HTR-8/SVneo (cell line): ENCODE measurements at regions not wholly inside any gene's neighbourhood (a gene's known extent, or its start where the extent isn't known, plus 50 kb on each side); places are given as distances from the start of the nearest gene placed in this dataset.
"Not testable (repeated sequence)": the region's sequence is repeated elsewhere in the genome, so short reads cannot be mapped to it uniquely, and the experiment has no call there.

Experiments used
- DNase-seq: peaks from one replicate; pipeline ENCODE4 v3.0.0; 2011; ENCODE audit warnings: low spot score, mixed read lengths; ENCODE audit not compliant: insufficient read length
- FAIRE-seq: peaks from 2 replicates; lab custom pipeline; 2011; peaks lifted over from hg19 to GRCh38; lab: Jason Lieb, UNC

DNA sequence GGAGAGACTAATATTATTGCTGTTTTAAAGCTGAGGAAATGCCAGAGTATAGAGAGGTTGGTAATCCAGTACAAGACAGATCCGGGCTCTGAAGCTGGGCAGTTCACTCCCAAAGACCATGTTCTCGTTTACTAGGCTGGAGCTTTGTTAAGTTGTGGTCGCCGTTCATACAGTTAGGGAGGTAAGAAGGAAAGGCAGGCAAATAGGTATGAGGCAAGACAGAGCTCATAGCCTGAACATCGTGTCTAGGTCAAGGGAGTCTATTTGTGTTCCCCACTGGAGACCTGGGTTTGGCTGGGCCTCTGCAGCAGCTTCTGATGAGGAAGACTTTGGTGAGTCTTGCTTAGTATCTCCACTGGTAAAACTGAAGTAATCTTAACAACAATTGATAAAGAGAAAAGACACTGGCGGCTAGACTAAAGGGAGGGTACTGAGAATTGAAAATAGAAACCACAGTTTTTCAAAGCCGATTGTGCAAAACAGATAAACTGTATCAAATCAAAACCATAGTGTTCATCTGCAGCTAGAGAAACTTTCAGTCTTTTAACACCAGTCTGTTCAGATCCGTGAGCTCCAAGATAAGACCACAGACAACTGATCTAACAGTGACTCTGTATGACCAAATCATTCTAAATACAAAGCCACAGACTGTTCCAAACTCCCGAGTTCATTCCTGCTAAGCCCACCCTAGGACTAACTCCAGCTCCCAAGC, 217.0 kb upstream of the FAM78B start:
- DNase-seq = no peak
- FAIRE-seq = no peak

DNA sequence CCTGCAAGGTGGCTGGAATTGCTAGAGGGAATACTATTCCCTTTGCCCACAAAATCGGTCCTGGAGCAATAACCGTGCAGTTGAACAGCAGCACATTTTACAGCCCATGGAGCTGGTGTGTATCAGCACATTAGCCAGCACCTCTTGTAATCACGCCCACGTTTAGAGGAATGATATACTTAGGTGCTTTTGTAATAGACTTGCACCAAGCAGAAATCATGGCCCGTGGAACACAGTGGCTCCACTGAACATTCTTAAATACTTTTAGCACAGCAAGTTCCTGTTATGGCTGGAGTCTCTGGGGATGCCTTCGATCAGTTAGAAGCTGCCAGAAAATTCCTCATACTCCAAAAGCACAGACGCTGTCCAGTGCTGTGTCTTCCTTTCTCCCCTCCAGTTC, 218.1 kb upstream of the FAM78B start:
- DNase-seq (no peak), FAIRE-seq (no peak)

DNA sequence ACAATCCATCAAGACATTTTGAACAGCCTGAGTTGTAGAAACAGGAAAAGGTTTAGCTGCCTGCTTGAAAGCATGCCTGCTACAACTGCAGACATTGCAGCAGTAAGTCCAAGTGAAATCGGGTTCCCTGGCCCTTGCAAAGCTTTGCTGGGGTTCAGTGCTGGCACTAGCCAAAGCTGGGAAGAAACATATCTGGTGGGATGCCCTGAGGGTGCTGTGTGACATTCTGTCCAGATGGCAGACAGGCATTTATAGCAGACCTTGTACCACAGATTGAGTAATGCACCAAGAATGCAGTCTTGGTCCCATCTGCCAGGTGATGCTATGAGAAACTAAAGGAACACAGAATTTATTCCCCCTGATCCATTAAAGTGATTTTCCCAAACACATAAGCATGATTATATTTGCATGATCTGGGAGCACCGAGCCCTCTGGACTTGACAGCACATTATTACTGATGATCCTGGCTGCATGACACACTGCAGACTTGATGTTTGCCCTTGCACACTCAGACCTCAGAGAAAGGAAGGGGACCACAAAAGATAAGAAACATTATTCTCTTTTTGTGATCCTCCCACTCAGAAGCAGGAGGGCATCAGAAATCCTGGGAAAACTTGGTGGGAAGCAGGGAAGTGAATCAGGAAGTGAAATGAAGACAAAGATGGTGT, 223.7 kb upstream of the FAM78B start:
- no peak for FAIRE-seq
- DNase-seq = no peak

DNA sequence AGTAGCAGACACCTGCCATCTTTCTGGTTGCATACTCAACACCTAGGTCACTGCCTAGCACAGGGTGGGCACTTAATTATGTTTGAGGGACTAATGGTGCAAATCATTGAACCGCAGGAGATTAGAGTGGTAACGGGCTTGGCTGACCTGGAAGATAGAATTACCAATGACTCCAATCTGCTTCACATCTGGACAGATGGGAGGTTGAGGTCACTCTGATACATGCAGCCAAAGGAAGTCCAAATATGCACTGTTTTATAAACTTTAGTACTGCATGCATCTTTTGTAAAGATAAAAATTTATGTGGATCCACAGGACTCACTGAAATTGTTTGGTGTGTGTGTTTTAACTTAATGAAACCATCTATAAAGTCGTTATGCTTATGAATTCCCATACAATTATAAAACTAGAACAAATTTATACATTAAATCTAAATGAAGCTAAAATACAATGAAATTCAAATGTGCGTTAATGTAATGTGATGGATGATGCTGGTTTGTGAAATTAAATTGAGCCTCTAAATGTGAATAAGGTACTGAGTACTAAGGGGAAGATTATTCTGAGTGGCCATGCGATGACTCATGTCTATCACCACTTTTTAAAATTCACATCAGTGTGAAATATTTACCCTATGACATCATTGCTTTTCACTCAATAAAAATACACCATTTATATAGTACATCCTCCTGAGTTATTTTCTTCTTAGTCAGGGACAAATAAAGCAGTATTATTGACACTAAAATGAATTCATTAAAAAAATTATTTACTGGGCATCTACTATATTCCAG, 224.7 kb upstream of the FAM78B start:
- DNase-seq (no peak), FAIRE-seq (no peak)

DNA sequence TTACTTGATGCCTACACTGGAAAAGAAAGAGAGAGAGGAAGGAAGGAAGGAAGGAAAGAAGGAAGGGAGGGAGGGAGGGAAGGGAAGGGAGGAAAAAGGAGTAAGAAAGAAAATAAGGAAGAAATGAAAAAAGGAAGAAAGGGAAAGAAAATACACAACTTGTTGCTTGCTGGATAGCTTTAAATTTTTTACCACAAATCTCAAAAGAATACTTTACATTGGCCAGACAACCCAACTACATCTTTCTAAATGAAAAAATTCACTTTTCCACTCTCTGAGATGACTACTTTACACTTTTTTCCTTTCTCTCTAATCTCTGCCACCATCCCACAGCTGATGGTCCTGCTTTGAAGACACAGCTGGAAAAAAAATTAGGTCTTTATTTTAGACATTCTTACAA, 228.9 kb upstream of the FAM78B start:
- FAIRE-seq (no peak), DNase-seq (no peak)

DNA sequence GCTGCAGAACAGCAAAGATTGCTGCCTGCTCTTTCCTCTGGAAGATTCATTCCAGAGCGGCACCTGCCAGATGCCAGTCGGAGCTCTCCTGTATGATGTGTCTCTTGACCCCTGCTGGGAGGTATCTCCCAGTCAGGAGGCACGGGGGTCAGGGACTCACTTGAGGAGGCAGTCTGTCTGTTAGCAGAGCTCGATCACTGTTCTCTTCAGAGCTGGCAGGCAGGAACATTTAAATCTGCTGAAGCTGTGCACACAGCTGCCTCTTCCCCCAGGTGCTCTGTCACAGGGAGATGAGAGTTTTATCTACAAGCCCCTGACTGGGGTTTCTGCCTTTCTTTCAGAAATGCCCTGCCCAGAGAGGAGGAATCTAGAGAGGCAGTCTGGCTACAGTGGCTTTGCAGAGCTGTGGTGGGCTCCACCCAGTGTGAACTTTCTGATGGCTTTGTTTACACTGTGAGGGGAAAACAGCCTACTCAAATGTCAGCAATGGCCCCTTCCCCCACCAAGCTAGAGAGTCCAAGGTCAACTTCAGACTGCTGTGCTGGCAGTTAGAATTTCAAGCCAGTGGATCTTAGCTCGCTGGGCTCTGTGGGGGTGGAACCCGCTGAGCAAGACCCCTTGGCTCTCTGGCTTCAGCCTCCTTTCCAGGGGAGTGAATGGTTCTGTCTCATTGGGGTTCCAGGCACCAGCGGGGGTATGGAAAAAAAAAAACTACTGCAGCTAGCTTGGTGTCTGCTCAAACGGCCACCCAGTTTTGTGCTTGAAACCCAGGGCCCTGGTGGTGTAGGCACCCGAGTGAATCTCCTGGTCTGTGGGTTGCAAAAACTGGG, 242.7 kb upstream of the FAM78B start:
- DNase-seq, FAIRE-seq: not testable (repeated sequence)

DNA sequence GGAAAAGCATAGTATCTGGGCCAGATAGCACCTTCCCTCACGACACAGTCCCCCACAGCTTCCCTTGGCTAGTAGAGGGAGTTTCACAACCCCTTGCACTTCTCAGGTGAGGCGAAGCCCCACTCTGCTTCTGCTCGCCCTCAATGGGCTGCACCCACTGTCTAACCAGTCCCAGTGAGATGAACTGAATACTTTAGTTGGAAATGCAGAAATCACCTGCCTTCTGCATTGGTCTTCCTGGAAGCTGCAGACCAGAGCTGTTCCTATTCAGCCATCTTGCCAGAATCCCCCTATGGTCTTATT, 243.2 kb upstream of the FAM78B start:
- DNase-seq (no peak), FAIRE-seq (no peak)

DNA sequence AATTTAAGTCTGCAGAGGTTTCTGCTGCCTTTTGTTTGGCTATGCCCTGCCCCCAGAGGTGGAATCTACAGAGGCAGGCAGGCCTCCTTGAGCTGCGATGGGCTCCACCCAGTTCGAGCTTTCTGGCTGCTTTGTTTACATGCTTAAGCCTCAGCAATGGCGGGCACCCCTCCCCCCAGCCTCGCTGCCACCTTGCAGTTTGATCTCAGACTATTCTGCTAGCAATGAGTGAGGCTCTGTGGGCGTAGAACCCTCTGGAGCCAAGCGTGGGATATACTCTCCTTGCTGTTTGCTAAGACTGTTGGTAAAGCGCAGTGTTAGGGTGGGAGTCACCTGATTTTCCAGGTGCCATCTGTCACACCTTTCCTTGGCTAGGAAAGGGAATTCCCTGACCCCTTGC, 250.0 kb upstream of the FAM78B start:
- FAIRE-seq, DNase-seq: not testable (repeated sequence)

DNA sequence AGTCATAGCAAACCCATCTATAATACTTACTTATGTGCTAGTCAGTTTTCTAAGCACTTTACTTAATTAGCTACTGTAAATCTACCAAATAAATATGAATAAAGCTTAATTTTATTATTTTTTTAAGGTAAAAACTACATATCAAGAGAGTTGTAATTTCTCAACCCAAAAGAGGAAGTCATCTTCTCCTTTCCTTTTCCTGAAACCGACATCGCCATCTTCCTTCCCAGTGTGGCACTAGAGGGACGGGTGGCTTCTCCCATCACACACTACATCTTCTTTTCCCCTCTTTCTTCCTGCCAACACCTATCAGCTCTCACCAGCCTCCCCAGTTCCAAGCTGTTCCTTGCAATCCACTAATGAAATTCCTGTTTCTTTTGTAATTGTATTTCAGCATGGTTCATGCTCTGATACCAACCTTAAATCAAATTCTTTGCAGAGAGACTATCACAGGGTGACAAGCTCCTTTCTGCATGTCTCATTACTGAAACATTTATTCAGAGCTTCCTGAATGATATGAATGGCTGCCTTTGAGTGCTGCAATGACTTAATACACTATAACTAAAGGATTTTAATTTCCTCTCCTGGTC, 251.6 kb upstream of the FAM78B start:
- DNase-seq (no peak), FAIRE-seq (no peak)

DNA sequence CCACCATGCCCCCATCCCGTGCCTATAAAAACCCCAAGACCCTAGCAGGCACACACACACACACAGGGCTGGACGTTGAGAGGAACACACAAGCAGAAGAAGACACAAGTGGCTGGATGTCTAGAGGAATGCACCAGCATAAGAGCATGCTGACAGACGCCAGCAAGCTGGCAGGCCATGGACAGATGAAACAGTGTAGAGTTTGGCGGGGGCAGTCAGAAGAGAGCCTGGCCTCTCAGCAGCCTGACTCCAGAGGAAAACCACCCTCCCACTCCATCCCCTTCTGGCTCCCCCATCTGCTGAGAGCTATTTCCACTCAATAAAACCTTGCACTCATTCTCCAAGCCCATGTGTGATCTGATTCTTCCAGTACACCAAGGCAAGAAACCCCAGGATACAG, 255.8 kb upstream of the FAM78B start:
- not testable (repeated sequence) for DNase-seq, FAIRE-seq

DNA sequence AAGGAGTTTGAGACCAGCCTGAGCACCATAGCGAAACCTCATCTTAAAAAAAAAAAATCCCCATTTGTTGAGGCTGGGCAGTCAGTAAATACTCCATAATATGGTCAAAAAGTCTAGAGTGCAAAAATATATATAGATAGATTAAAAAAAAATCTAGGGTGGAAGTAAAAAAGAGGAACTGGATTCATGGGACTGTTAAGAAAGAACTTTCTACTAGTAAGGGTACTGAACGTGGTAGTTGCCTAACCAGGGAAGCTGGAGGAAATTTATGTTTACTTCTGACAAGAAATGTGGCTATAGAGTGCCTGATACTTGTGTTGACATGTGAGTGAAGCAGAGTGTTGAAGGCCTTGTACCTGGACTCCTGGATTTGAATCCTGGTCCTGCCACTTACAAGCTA, 265.9 kb upstream of the FAM78B start:
- no peak for DNase-seq

DNA sequence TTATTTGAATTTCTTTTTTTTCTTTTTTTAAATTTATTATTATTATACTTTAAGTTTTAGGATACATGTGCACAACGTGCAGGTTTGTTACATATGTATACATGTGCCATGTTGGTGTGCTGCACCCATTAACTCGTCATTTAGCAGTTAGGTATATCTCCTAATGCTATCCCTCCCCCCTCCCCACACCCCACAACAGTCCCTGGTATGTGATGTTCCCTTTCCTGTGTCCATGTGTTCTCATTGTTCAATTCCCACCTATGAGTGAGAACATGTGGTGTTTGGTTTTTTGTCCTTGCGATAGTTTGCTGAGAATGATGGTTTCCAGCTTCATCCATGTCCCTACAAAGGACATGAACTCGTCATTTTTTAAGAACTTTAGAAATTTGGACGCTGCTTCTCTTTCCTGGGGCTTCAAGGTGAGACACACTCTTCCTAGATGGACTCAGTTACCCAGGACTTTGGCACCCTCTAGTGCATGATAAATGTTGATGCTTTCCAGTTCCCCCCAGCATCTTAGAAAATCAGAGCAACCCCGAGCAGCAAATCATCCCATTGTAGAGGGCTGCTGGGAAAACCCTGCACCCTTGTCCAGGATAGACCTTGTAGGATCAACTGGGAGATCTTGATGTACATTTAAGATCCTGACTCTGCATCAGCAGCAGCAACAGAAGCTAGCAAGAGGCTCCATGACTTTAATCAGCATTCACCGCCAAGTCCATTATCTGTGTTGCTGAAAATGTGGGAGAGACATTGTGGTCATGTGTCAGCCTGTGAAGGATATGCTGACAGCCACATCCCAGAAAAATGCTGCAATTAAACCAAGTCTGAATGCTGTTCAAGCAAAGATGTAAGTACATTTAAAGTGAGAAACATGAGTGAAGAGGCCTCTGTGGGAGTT, 266.9 kb upstream of the FAM78B start:
- not testable (repeated sequence) for DNase-seq, FAIRE-seq

More for the DNA sequence above, 265.9 kb upstream of the FAM78B start:
- FAIRE-seq = no peak

DNA sequence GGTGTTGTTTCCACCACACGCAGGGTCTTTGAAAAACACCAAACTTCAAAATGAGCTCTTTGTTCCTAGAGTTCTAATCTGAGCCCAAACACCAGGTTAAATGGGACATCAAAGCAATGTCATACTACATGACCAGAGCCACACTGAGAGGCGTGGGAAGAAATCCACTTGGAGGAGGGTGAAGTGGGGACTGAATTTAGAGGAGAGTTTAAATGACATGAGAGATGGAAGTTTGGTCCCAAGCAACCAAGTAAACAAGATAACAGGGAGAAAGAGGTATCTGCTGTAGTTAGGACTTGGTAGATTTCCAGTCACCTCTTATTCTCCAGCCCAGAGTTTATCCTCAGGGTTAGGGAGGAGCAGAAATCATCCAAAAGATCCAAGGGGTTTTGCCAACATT, 290.9 kb upstream of the FAM78B start:
- FAIRE-seq = no peak
- no peak for DNase-seq

DNA sequence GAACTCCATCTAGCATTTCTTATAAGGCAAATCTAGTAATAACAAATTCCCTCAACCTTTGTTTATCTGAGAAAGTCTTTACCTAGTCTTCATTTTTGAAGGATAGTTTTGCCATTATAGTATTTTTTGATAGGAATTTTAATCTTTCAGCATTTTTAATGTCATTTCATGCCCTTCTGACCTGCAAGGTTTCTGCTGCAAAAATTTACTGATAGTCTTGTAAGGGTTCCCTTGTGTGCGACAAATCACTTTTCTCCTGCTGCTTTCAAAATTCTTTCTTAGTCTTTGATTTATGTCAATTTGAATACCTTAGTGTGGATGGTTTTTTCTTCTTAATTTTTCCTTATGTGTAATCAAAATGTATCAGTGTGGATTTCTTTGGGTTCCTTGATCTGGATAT, 297.5 kb upstream of the FAM78B start:
- no peak for DNase-seq
- FAIRE-seq = no peak

DNA sequence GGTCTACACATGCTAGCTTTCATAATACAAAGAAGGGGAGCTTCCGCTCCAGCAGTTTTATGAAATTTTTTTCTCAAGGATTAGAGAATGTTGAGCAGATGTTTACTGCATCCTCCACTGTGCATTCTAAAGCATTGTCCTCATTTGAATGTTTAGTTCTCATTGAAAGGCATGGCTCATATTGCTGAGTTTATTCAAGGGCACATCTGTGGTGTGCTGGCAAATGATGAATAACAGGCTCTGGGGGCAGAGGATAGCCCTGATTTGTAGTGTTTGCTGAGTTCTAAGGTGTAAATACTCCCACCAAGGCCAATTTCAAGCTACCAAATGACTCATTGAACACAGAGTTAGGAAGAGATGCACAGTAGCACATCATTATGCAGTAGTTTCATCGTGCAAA, 303.2 kb upstream of the FAM78B start:
- DNase-seq (no peak), FAIRE-seq (no peak)

DNA sequence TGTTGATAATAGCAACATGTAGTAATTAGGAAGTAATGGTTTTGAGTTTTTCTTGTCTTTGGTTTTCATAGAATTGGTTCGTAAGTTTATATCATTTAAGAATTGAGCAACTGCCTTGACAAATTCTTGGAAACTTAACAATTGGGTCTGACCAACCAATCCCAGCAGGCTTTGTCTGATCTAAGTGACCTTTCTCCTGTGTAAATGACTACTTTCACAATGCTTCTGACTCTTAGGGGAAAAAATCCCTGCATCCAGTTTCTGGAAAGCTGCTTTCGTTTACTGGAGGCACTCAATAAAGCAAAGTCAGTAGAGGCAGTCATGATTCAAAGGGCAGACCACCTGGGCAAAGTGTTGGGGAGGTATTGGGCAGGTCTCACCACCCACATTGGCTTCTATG, 303.6 kb upstream of the FAM78B start:
- FAIRE-seq = no peak
- no peak for DNase-seq

DNA sequence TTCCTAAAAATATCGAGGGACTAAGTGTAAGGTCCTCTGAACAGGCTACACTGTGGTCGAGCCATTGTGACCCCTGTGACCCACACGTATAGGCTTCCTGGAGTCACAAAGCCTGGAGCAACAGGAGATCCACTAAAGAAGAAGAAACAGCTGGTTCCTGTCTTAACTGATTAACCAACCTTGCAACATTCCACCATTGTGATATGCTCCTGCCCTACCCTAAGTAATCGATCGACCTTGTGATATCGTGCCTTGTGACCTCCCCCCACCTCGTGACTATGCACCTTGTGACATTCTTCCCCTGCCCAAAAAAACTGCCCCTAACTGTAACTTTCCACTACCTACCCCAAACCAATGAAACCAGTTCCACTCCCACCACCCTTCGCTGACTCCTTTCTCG, 304.6 kb upstream of the FAM78B start:
- FAIRE-seq (no peak), DNase-seq (no peak)

DNA sequence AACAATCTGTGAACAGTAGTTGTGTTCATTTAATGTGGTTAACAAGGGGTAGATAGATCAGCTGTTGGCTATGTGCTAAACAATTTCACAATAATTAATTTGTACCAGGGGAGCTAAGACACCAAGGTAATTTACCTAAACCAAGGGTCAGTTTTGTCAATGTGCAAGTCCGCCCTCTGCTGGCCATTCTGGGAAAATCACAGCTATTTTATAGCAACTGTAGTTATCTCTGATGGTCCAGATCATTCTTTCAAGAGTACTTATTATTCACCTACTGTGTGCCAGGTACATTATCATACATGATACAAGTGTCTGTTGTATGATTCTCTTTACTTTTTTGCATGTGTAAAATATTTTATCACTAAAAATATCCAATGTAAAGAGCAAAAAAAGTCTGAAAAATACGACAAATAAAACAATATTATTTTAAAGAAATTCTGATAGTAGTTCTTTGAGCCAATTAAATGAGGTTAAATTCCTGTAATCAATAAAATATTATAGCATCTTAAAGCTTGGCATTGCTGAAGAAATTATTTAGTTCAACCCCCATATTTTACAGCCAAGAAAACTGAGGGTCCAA, 312.3 kb upstream of the FAM78B start:
- DNase-seq (peak; percentile 12), FAIRE-seq (no peak)

DNA sequence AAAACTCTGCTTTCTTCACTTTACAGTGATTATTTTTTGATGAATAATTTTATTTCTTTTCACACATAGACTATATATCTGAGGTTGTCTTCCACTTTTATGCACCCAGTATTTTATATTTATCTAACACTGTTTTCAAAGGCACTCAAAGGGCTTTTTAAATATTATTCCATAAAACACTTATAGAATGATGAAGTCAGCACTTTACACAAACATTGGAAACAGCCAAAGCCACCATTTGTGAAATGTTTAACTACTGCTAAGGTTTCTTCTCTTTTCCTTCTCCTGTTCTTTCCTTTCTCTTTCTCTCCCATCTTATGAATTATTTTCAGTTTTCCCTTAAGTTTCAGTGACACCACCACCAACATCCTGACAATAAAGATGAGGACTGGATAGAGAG, 317.7 kb upstream of the FAM78B start:
- DNase-seq = no peak
- no peak for FAIRE-seq
